T-cell (primary cell): ENCODE measurements at regions not wholly inside any gene's neighbourhood (a gene's known extent, or its start where the extent isn't known, plus 50 kb on each side); places are given as distances from the start of the nearest gene placed in this dataset.
A peak's percentile ranks its signal among the peaks of the same experiment; 100 is the strongest.
"Not testable (repeated sequence)": the region's sequence is repeated elsewhere in the genome, so short reads cannot be mapped to it uniquely, and the experiment has no call there.

Experiments
- ATAC-seq, 4 experiments: fragments of 200-7000 bp in 3 of 4; fragments of 150-1000 bp in 1 of 4; cut with Tn5 transposase; replicated peaks in 1 of 4; 1 replicate in 3 of 4; 2 replicates in 1 of 4; pipeline ENCODE4 v1.10.0; 2021; ENCODE audit warnings: moderate library complexity in 3 of 4, mild to moderate bottlenecking in 2 of 4, moderate number of reproducible peaks in 1 of 4
- CTCF ChIA-PET, 2 donors: fragments of 300-600 bp; sonication (Branson Sonifier 250); formaldehyde crosslinking; loops; one replicate each; lab custom pipeline; 2022; ENCODE audit warnings: antibody characterized with exemption in 2 of 2; lab: Charles Lee
- POLR2A ChIA-PET, 2 donors: fragments of 300-600 bp; sonication (Branson Sonifier 250); formaldehyde crosslinking; loops; one replicate each; lab custom pipeline; 2022; ENCODE audit warnings: antibody characterized with exemption in 2 of 2; lab: Charles Lee
- DNase-seq, 35 experiments: peaks; one replicate each; pipeline versions ENCODE4 v3.0.0 to v3.0.0-alpha.2; 2013 to 2023
- H3K27ac ChIP-seq: one replicate; pipeline ENCODE4 v1.5.1; 2013; ENCODE audit warnings: low read length
- H3K27me3 ChIP-seq, 2 experiments: replicated peaks in 1 of 2; 1 replicate in 1 of 2; 2 replicates in 1 of 2; pipeline versions ENCODE4 v1.6.1 to v1.7.0; 2013; ENCODE audit warnings: low read length in 1 of 2, mixed read lengths in 1 of 2; ENCODE audit not compliant: control insufficient read depth in 2 of 2, insufficient read depth in 2 of 2; ENCODE audit errors: extremely low read depth in 1 of 2
- H3K36me3 ChIP-seq, 2 donors: 1 replicate in 1 of 2; 2 replicates in 1 of 2; pipeline versions ENCODE4 v1.6.1 to v1.7.0; 2013; ENCODE audit warnings: low read length in 1 of 2; ENCODE audit not compliant: control insufficient read depth in 2 of 2, insufficient read depth in 1 of 2; ENCODE audit errors: extremely low read depth in 1 of 2
- H3K4me1 ChIP-seq, 2 experiments: 1 replicate in 1 of 2; 2 replicates in 1 of 2; pipeline versions ENCODE4 v1.6.1 to v1.7.0; 2013; ENCODE audit warnings: low read length in 2 of 2, mixed read lengths in 1 of 2; ENCODE audit not compliant: insufficient read depth in 2 of 2, control insufficient read depth in 1 of 2; ENCODE audit errors: extremely low read depth in 1 of 2
- H3K4me3 ChIP-seq, 2 donors: 1 replicate in 1 of 2; 2 replicates in 1 of 2; pipeline versions ENCODE4 v1.5.1 to v1.7.0; 2013; ENCODE audit warnings: mild to moderate bottlenecking in 2 of 2, low read length in 1 of 2, moderate library complexity in 1 of 2; ENCODE audit not compliant: control insufficient read depth in 1 of 2; ENCODE audit errors: extremely low read depth in 1 of 2
- H3K9me3 ChIP-seq: 2 replicates; pipeline ENCODE4 v1.7.0; 2013
- H3K27ac Mint-ChIP-seq, 2 donors: one replicate each; pipeline ENCODE4 v1.8.0; 2020 to 2021; ENCODE audit warnings: mild to moderate bottlenecking in 2 of 2, mixed read lengths in 2 of 2
- H3K27me3 Mint-ChIP-seq, 2 donors: one replicate each; pipeline ENCODE4 v1.8.0; 2021 to 2022; ENCODE audit warnings: mixed read lengths in 2 of 2
- H3K36me3 Mint-ChIP-seq: one replicate; pipeline ENCODE4 v1.8.0; 2021; ENCODE audit warnings: mixed read lengths
- H3K4me1 Mint-ChIP-seq, 3 donors: one replicate each; pipeline ENCODE4 v1.8.0; 2020 to 2022; ENCODE audit warnings: mixed read lengths in 3 of 3, mild to moderate bottlenecking in 1 of 3
- H3K4me3 Mint-ChIP-seq, 3 donors: one replicate each; pipeline ENCODE4 v1.8.0; 2020 to 2022; ENCODE audit warnings: mild to moderate bottlenecking in 3 of 3, mixed read lengths in 3 of 3, moderate library complexity in 3 of 3
- H3K9me3 Mint-ChIP-seq, 3 donors: one replicate each; pipeline ENCODE4 v1.8.0; 2020 to 2022; ENCODE audit warnings: mixed read lengths in 3 of 3
- WGBS: methylation state at CpG from one replicate; pipeline ENCODE4 v1.1.5; 2013; ENCODE audit warnings: missing lambda C conversion rate; ENCODE audit not compliant: insufficient coverage; 5-methylcytosine and 5-hydroxymethylcytosine counted together

- Histone ChIP-seq H3K27ac (no peak overlapping the region), H3K36me3 (no peaks in the 10 kb centered on the region), H3K9me3 (no peaks in the 10 kb centered on the region), H3K27me3 (no peaks in the 10 kb centered on the region), H3K4me1 (no peaks in the 10 kb centered on the region), H3K4me3 (no peak overlapping the region)
- POLR2A ChIA-PET: no interaction called here
- ATAC-seq (no peak), DNase-seq (no peak)
- Mint-ChIP-seq H3K4me3 (no peak overlapping the region), H3K36me3 (no peaks in the 10 kb centered on the region), H3K27me3 (no peaks in the 10 kb centered on the region), H3K27ac (no peak overlapping the region), H3K4me1 (no peaks in the 10 kb centered on the region), H3K9me3 (no peaks in the 10 kb centered on the region)
- CTCF ChIA-PET: no interaction called here
- WGBS: 57% methylated on average over 1 of the region's 2 CpGs
Measured at GRCh38 chr15:98080791-98081190, 120.3 kb downstream of the ARRDC4 start.

GRCh38 chr15:98083203-98083910 lies 122.9 kb downstream of the ARRDC4 start:
- DNase-seq: no peak
- no peaks in the 10 kb centered on the region for H3K4me1 Mint-ChIP-seq
- Histone ChIP-seq H3K27me3 (no peaks in the 10 kb centered on the region), H3K4me1 (no peaks in the 10 kb centered on the region), H3K9me3 (no peaks in the 10 kb centered on the region), H3K4me3 (no peak overlapping the region), H3K36me3 (no peaks in the 10 kb centered on the region), H3K27ac (no peak overlapping the region)
- no peaks in the 10 kb centered on the region for H3K36me3 Mint-ChIP-seq
- peaks cover 0 to 10% (median 6%) of the 10 kb centered on the region in 3 donors for H3K9me3 Mint-ChIP-seq
- H3K4me3 Mint-ChIP-seq: no peak overlapping the region
- CTCF ChIA-PET: no interaction called here
- H3K27me3 Mint-ChIP-seq: no peaks in the 10 kb centered on the region
- POLR2A ChIA-PET: no interaction called here
- ATAC-seq: no peak
- 82% methylated on average over 9 of the region's 14 CpGs for WGBS
- no peak overlapping the region for H3K27ac Mint-ChIP-seq

- Histone ChIP-seq H3K4me1 (no peaks in the 10 kb centered on the region), H3K9me3 (no peaks in the 10 kb centered on the region), H3K4me3 (no peak overlapping the region), H3K27ac (no peak overlapping the region), H3K27me3 (no peaks in the 10 kb centered on the region), H3K36me3 (no peaks in the 10 kb centered on the region)
- Mint-ChIP-seq H3K36me3 (no peaks in the 10 kb centered on the region), H3K27me3 (no peaks in the 10 kb centered on the region), H3K27ac (no peak overlapping the region), H3K9me3 (peaks cover 0 to 10% (median 6%) of the 10 kb centered on the region in 3 donors), H3K4me1 (no peaks in the 10 kb centered on the region), H3K4me3 (no peak overlapping the region)
- ATAC-seq (no peak), DNase-seq (peak in 20 of 35 experiments; percentile 1 to 59 (median 16))
- 7% methylated on average over 2 of the region's 2 CpGs for WGBS
- ChIA-PET POLR2A (interaction anchor here in 1 of 2 donors (0.6 kb wide), 1 partner anchor 354 kb away, joined by 3 read pairs; no protein-coding TSS in a partner anchor), CTCF (no interaction called here)
Measured at GRCh38 chr15:98085003-98085639, 124.6 kb downstream of the ARRDC4 start.

- WGBS: no CpG with 5 or more reads among the region's 35 CpGs
- H3K4me1 ChIP-seq, POLR2A ChIA-PET: not testable (repeated sequence)
Measured at GRCh38 chr15:98088307-98088945, 127.9 kb downstream of the ARRDC4 start.

GRCh38 chr15:98089352-98089751 lies 128.8 kb downstream of the ARRDC4 start:
- H3K4me1 ChIP-seq, H3K27ac ChIP-seq, H3K4me3 ChIP-seq, H3K9me3 ChIP-seq, H3K27ac Mint-ChIP-seq, CTCF ChIA-PET, H3K36me3 ChIP-seq, H3K4me1 Mint-ChIP-seq, H3K36me3 Mint-ChIP-seq, DNase-seq, H3K27me3 Mint-ChIP-seq, H3K27me3 ChIP-seq, H3K4me3 Mint-ChIP-seq, ATAC-seq, POLR2A ChIA-PET, H3K9me3 Mint-ChIP-seq: not testable (repeated sequence)
- no CpG with 5 or more reads among the region's 9 CpGs for WGBS

More at GRCh38 chr15:98088307-98088945, 127.9 kb downstream of the ARRDC4 start:
- not testable (repeated sequence) for H3K27me3 Mint-ChIP-seq, H3K9me3 ChIP-seq, H3K9me3 Mint-ChIP-seq, H3K27me3 ChIP-seq, H3K4me1 Mint-ChIP-seq, DNase-seq, H3K4me3 Mint-ChIP-seq, H3K4me3 ChIP-seq, H3K27ac ChIP-seq, H3K36me3 Mint-ChIP-seq, H3K36me3 ChIP-seq, H3K27ac Mint-ChIP-seq
- ATAC-seq: peak in 1 of 4 experiments; percentile 28
- CTCF ChIA-PET: interaction anchor here in 1 of 2 donors (0.8 kb wide), 1 partner anchor 141 kb away, joined by 3 read pairs; no protein-coding TSS in a partner anchor

- H3K9me3 Mint-ChIP-seq, H3K4me1 Mint-ChIP-seq, CTCF ChIA-PET, H3K27ac Mint-ChIP-seq, H3K27me3 Mint-ChIP-seq, ATAC-seq, H3K27ac ChIP-seq, H3K9me3 ChIP-seq, H3K4me3 ChIP-seq, H3K36me3 ChIP-seq, H3K36me3 Mint-ChIP-seq, DNase-seq, H3K4me3 Mint-ChIP-seq, H3K27me3 ChIP-seq, H3K4me1 ChIP-seq: not testable (repeated sequence)
- POLR2A ChIA-PET: interaction anchor here in 1 of 2 donors (0.7 kb wide), 1 partner anchor 329 kb away, joined by 12 read pairs; no protein-coding TSS in a partner anchor
- WGBS: no CpG with 5 or more reads among the region's 2 CpGs
Measured at GRCh38 chr15:98097986-98098385, 137.5 kb downstream of the ARRDC4 start.
